GM12892 (cell line): ENCODE measurements at regions not wholly inside any gene's neighbourhood (a gene's known extent, or its start where the extent isn't known, plus 50 kb on each side); places are given as distances from the start of the nearest gene placed in this dataset.
"Not testable (repeated sequence)": the region's sequence is repeated elsewhere in the genome, so short reads cannot be mapped to it uniquely, and the experiment has no call there.

ENCODE experiments used
- DNase-seq: peaks from one replicate; pipeline ENCODE4 v3.0.0; 2011; ENCODE audit not compliant: insufficient read length
- FAIRE-seq: peaks from 2 replicates; lab custom pipeline; 2011; peaks lifted over from hg19 to GRCh38; lab: Jason Lieb, UNC
- POLR2A ChIP-seq: IDR thresholded peaks from 2 replicates; pipeline ENCODE4 v1.6.1; 2011; ENCODE audit warnings: low read depth, low read length, control low read depth
- POLR2AphosphoS5 ChIP-seq: IDR thresholded peaks from 2 replicates; pipeline ENCODE4 v1.6.1; 2011; ENCODE audit warnings: low read depth, low read length, control low read depth
- TAF1 ChIP-seq: IDR thresholded peaks from 2 replicates; pipeline ENCODE4 v1.6.1; 2011; ENCODE audit warnings: low read depth, mild to moderate bottlenecking, control low read depth, low read length, borderline replicate concordance

DNA sequence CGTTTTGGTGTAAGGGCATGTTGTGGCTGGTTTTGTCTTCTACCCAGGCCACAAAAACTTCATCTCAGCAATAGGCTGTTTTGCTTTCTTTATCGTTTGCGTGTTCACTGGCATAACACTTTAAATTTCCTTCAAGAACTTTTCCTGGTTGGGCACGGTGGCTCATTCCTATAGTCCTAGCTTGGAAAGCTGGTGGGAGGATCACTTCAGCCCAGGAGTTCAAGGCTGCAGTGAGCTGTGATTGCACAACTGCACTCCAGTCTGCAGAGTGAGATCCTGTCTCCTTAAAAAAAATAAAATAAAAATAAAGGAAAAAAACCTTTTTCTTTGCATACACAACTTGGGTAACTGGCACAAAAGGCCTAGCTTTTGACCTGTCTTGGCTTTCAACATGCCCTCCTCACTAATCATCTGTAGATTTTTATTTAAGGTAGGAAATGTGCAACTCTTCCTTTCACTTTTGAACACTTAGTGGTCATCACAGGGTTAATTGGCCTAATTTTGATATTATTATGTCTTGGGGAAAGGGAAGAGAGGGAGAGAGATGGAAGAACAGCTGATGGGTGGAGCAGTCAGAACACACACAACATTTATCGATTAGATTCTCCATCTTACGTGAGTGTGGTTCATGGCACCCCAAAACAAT lies 78.9 kb upstream of the PSMA6 start:
- no peak for DNase-seq
- FAIRE-seq: no peak
- TF ChIP-seq TAF1: no peak
- no peak for TF ChIP-seq POLR2AphosphoS5
- TF ChIP-seq POLR2A: no peak

DNA sequence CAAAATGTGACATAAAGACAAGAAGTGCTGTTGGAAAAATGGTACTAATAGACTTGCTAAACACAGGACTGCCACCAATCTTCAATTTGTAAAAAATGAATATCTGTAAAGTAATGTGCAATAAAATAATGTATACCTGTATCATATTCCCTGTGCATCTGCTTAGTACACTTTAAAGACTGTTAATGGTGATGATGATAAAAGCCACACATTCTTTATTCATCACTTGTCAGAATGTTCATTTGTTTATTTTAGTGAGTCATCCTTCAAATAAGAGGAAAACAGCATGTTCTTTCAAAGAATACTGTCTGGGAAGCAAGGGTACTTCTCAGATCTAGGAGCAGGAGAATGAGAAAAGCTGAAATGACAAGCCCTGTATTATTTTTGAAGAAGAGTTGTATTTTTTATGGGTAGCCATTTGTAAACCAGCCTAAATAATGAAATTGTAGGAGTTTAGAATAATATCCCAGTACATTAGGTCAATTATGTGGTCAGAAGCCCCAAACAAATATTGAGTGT lies 78.3 kb upstream of the PSMA6 start:
- no peak for FAIRE-seq
- no peak for TF ChIP-seq POLR2AphosphoS5
- no peak for TF ChIP-seq TAF1
- no peak for TF ChIP-seq POLR2A
- no peak for DNase-seq

DNA sequence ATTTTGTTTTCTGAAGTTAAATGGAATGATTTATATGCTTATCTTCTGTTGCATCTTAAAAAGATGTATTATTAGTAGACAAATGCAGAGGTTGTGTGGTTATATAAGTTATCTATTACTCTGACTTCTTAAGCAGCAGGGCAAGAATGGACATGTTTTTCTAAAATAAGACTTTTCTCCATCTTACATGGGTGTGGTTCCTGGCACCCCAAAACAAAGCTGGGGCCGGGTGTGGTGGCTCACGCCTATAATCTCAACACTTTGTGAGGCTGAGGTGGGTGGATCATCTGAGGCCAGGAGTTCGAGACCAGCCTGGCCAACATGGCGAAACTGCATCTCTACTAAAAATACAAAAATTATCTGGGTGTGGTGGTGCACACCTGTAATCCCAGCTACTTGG lies 77.8 kb upstream of the PSMA6 start:
- DNase-seq, FAIRE-seq: not testable (repeated sequence)

DNA sequence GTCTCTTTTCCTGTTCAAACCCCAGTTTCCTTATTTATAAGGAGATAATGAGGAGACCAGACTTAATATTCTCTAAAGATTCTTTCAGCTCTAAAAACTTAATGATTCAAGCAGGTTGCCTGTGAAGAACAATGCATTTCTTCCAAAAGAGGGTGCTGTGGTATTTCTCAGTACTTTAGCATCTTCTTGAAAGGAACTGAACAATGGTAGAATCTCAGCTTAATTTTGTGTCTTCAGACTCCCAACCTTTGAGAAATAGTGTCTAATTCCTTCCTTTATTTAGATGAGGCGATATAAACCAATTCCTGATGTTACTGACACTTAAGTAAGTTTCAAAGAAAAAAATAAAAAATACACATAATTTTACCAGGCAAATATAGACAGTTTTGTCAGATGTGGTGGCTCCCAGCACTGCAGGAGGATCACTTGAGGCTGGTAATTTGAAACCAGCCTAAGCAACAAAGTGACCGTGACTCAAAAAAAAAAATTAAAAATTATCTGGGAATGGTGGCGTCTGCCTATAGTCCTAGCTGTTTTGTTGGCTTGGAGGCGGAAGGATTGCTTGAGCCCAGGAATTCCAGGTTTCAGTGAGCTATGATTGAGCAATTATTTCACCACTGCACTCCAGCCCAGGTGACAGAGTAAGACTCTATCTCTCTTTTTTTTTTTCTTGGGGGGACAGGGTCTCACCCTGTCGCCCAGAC lies 76.9 kb upstream of the PSMA6 start:
- DNase-seq (no peak), FAIRE-seq (no peak)
- TF ChIP-seq TAF1 (no peak), POLR2AphosphoS5 (no peak), POLR2A (no peak)

DNA sequence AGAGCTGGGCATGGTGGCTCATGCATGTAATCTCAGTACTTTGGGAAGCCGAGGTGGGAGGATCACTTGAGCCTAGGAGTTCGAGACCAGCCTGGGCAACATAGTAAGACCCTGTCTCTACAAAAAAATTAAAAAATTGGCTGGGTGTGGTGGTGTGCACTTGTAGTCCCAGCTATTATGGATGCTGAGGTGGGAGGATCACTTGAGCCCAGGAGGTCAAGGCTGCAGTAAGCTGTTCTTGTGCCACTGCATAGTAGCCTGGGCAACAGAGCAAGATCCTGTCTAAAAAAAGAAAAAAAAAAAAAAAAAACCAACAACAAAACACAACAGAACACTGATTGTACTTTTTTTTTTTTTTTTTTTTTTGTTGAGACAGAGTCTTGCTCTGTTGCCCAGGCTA lies 74.0 kb upstream of the PSMA6 start:
- DNase-seq, FAIRE-seq: not testable (repeated sequence)

DNA sequence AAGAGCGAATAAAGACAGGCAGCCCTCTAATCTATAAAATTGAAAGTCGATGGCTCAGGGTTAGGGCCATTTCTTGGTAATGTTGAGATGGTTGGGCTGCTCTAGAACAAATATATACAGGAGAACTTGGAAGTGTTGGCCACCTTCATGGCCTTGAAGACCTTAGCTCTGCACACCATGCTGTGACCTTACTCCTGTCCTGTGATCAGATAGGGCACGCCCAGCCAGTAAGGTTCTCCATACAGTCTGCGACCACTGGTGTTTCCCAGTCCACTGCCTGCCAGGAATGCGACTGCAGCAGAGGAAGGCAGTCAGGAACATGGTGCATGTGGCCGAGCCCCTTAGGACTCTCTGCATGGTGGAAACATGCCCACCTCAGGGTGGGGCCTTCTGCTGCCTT lies 73.2 kb upstream of the PSMA6 start:
- DNase-seq (no peak), FAIRE-seq (no peak)
- no peak for TF ChIP-seq POLR2AphosphoS5
- no peak for TF ChIP-seq POLR2A
- no peak for TF ChIP-seq TAF1

DNA sequence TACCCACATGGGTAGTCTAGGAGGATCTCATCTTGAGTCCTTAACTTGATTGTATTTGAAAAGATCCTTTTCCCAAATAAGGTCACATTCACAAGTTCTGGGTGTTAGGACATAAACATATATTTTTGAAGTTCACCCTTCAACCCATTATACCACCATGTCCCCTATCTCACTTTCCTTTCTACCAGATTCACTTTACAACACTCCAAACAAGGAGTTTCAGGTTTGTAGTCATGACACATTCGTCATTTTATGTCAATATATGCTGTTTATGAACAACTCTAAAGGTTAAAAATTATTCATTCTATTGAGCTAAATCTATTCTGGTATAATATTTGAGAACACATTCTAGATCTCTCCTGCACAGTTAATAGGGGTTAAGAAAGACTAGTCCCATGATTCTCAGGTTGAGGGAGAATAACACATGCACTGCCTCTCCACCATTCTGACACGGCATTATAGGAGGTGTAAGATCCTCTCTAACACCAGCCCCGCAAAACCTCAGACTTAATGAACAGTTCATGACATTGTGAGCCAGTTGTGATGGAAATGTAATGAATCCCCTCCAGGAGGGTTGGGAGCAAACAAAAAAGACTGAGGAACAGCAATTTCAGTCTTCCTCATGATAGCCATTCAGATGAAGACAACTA lies 72.0 kb upstream of the PSMA6 start:
- no peak for FAIRE-seq
- no peak for DNase-seq
- no peak for TF ChIP-seq POLR2A
- TF ChIP-seq POLR2AphosphoS5: no peak
- no peak for TF ChIP-seq TAF1

DNA sequence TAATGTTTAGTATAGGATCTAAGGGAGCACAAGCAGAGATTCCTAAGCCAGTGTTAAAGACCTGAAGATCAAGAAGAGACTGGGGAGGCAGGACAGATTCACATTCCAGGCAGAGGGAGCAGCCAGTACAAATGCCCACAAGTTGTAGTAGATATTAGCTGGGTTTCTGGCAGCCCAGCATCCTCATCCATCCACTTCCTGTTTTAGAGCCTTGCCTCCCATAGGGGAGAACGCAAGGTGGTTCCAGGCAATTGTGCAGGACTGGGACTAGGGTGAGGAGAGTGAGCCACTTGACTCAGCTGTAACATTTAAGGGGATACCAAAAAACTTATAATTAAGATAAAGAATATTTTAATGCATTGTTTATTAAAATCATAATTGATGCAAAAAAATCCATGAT lies 71.3 kb upstream of the PSMA6 start:
- TF ChIP-seq TAF1 (no peak), POLR2A (no peak), POLR2AphosphoS5 (no peak)
- FAIRE-seq: no peak
- DNase-seq: no peak

DNA sequence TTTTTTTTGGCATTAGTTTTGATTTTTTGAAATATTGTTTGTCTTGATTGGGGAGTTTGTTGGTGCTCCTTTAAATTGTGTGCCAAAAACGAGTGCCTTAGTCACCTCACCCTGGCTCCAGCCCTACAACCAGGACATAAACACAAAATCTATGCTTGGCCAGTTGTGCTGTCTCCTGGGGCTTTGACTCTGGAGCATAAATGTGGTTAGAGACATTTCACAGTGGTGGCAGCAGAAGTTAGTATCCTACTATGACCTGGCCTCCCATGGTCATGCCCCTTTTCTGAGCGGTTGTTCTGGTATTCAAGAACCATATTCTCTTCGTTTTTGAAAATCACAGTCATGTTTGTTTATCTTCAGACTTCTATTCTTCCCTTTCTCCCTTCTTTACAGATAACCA lies 70.7 kb upstream of the PSMA6 start:
- no peak for TF ChIP-seq POLR2A
- TF ChIP-seq POLR2AphosphoS5: no peak
- no peak for TF ChIP-seq TAF1
- DNase-seq (no peak), FAIRE-seq (no peak)

DNA sequence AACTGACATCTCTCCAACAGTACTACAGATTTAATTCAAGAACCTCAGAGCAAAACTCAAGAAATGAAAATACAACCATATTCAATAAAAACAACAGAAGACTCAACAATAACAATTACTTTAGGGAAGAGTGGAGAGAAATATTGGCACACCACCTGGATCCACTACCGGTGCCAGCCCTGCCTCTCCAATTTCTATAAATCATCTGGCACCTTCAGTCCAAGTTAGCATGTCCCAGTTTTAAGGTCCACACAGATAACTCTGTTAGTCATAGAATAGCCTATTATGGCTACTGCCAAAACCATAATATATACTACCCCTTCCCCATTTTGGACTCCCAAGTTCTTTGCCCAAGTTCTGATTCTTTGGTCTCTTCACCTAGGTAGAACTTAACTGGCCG lies 69.9 kb upstream of the PSMA6 start:
- no peak for FAIRE-seq
- TF ChIP-seq POLR2A (no peak), TAF1 (no peak), POLR2AphosphoS5 (no peak)
- no peak for DNase-seq

DNA sequence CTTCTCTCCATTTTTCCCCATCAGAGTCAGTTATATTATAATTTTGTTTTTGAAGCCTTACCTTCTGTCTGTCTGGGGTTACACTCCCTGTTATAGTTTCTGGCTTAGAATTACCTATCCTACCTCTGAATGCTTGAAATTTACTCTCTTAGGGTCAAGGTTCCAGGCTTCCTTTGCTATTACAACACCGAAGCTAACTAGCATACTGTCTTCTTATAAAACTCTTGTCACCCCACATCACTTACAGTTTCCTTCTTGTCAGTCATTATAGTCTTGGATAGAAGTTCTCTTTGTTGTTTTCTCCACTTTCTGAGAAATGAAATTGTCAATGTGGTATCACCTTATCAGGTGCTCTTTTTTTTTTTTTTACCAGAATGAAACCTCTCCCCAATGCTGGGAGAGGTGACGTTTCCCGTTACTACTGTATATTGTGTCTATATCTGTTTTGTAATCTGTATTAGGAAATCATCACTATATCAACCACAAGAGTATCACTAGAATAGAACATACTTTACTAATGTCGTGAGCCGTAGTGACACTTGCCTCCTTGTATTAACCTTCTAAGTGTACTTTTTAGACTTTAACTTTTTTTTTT lies 69.2 kb upstream of the PSMA6 start:
- TF ChIP-seq POLR2AphosphoS5 (no peak), POLR2A (no peak), TAF1 (no peak)
- DNase-seq (no peak), FAIRE-seq (no peak)
